GM12892 (cell line): ENCODE measurements at regions not wholly inside any gene's neighbourhood (a gene's known extent, or its start where the extent isn't known, plus 50 kb on each side); places are given as distances from the start of the nearest gene placed in this dataset.

ENCODE experiments used
- POLR2A ChIP-seq: IDR thresholded peaks from 2 replicates; pipeline ENCODE4 v1.6.1; 2011; ENCODE audit warnings: low read depth, low read length, control low read depth
- POLR2AphosphoS5 ChIP-seq: IDR thresholded peaks from 2 replicates; pipeline ENCODE4 v1.6.1; 2011; ENCODE audit warnings: low read depth, low read length, control low read depth
- TAF1 ChIP-seq: IDR thresholded peaks from 2 replicates; pipeline ENCODE4 v1.6.1; 2011; ENCODE audit warnings: low read depth, mild to moderate bottlenecking, control low read depth, low read length, borderline replicate concordance

DNA sequence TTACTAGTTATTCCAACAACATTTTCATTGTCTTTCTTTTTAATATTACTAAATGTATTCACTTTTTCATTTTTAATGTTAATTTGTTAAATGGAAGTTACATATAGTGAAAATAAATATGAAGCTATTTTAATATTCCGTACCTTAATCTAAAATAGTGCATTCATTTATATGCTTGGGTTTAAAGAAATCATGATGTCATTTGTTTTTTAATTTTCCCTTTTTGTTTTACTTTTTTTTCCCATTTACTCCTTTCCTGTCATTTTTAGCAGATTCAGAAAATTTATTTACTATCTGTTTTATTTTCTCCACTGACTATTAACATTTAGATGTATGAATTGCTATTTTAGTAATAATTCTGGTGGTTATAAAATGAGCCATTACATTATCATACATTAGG, 183.0 kb upstream of the CDH9 start:
- no peak for TF ChIP-seq TAF1
- no peak for TF ChIP-seq POLR2A
- no peak for TF ChIP-seq POLR2AphosphoS5
